LNCaP clone FGC (cell line): ENCODE measurements at regions not wholly inside any gene's neighbourhood (a gene's known extent, or its start where the extent isn't known, plus 50 kb on each side); places are given as distances from the start of the nearest gene placed in this dataset.

Experiments
- DNase-seq: peaks from one replicate; pipeline ENCODE4 v3.0.0-alpha.2; 2011; ENCODE audit warnings: low read depth
- H3K4me3 ChIP-seq: 2 replicates; pipeline ENCODE4 v1.5.1; 2011; ENCODE audit warnings: mild to moderate bottlenecking, low read depth, low read length, control low read depth
- CTCF ChIP-seq: IDR thresholded peaks from 2 replicates; pipeline ENCODE4 v1.5.1; 2012; ENCODE audit warnings: mild to moderate bottlenecking; ENCODE audit not compliant: control insufficient read depth, insufficient read depth; ENCODE audit errors: extremely low read depth

DNA sequence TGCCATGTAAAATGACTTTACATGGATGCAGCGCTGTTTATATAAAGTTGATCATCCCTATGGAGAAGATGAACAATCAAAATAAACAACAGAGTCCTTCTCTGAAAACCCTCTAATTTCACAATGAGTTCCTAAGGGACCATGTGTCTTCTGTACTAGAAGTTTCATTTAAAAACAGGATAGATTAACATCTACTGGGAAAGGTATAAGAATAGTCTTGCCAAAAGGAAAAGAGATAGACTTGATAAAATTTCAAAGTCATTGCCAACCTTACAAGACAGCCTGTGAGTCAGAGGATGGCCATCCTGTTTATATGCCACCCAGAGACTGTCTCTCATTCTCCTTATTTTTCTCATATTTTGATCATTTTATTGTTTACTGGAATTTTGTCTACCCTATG lies 367.1 kb upstream of the PDE4D start:
- peak; percentile 58 for DNase-seq
- no peak for TF ChIP-seq CTCF
- H3K4me3 ChIP-seq: no peak overlapping the region

- no peak for DNase-seq
- no peak overlapping the region for H3K4me3 ChIP-seq
- TF ChIP-seq CTCF: no peak
These were observed 366.2 kb upstream of the PDE4D start for GRCh38 chr5:60259730-60260129.

DNA sequence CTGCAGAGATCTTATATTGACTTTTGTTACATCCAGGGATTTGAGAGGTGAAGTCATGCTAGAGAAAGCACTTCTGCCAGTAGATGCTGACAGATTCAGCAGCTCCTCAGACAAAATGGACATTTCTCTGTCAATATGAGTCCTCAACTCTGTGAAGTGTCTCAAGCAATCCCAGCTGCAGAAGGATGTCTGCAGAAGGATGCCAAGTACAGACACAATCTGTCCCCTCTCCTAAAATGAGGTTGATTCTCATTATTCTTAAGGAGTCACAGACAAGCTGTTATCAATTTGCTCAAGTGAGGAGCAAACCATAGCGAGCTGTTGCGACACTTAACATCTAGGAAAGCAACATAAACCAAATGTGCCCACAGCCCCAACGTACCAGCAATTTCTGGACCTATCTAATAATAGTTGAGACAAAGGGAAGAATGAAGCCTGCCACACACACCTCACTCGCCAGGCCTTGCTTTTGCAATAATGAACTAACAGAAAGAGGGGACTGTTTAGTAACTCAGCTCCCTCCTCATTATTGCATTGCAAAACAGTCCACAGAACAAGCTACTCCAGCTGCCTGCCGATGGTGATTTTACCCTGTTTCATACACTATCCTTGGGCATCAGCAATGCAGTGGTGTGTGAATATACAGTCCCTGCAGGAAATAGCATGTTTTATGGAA lies 364.2 kb upstream of the PDE4D start:
- no peak for TF ChIP-seq CTCF
- no peak overlapping the region for H3K4me3 ChIP-seq
- no peak for DNase-seq

- TF ChIP-seq CTCF: no peak
- no peak overlapping the region for H3K4me3 ChIP-seq
- no peak for DNase-seq
These were observed 363.0 kb upstream of the PDE4D start for GRCh38 chr5:60256546-60256945.

DNA sequence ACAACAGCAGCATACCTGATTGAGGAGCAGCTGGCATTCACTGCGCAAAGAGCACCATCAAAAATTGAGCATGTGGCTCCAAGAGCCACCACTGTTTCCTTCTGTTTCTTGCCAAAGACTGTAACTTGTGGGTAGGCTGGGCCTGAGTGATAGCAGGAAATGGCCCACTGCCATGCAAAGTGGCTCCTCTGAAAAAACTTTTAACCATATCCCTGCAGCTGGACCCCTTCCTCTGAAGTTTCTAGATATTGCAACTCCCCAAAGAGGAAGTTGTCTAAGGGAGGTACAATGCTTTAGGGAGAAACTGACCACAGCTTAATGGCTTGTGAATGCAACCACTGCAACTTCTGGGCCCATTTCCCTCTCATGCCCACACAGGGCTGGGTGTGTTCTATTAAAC lies 355.4 kb upstream of the PDE4D start:
- no peak overlapping the region for H3K4me3 ChIP-seq
- no peak for DNase-seq
- TF ChIP-seq CTCF: no peak

DNA sequence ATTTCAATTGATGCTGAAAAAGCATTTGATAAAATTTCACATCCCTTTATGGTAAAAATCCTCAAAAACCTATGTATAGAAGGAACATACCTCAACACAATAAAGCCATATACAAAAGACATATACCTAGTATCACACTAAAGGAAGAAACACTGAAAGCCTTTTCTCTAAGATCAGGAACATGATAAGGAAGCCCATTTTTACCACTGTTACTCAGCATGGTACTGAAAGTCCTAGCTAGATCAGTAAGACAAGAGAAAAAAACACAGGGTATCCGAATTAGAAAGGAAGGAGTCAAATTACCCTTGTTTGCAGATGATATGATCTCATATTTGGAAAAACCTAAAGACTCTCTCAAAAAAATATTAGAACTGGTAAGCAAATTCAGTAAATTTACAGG lies 350.2 kb upstream of the PDE4D start:
- no peak overlapping the region for H3K4me3 ChIP-seq
- no peak for TF ChIP-seq CTCF
- DNase-seq: no peak
